HEK293 (cell line): ENCODE measurements at regions not wholly inside any gene's neighbourhood (a gene's known extent, or its start where the extent isn't known, plus 50 kb on each side); places are given as distances from the start of the nearest gene placed in this dataset.

ENCODE experiments used
- HOXD13 ChIP-seq: sonication (generic); formaldehyde crosslinking; IDR thresholded peaks from 2 replicates; pipeline ENCODE4 v1.8.0; 2022; ENCODE audit warnings: missing genetic modification reagents, borderline replicate concordance
- OSR2 ChIP-seq: fragments of 450-650 bp; formaldehyde crosslinking; IDR thresholded peaks from 2 replicates; pipeline ENCODE4 v1.5.1; 2016; ENCODE audit warnings: missing biosample characterization, missing genetic modification characterization
- REST ChIP-seq: fragments of 450-650 bp; formaldehyde crosslinking; IDR thresholded peaks from 2 replicates; pipeline ENCODE4 v1.5.1; 2016; ENCODE audit warnings: missing biosample characterization, missing genetic modification characterization
- TCF7L2 ChIP-seq: IDR thresholded peaks from 2 replicates; pipeline ENCODE4 v1.6.1; 2011; ENCODE audit warnings: low read depth, mild to moderate bottlenecking, inconsistent platforms, low read length, moderate library complexity, borderline replicate concordance
- YY1 ChIP-seq: fragments of 450-650 bp; formaldehyde crosslinking; IDR thresholded peaks from 2 replicates; pipeline ENCODE4 v1.5.1; 2018; ENCODE audit warnings: missing biosample characterization, missing genetic modification characterization
- ZBTB7A ChIP-seq: fragments of 450-650 bp; formaldehyde crosslinking; IDR thresholded peaks from 2 replicates; pipeline ENCODE4 v1.5.1; 2016; ENCODE audit warnings: low read depth, missing biosample characterization, missing genetic modification characterization
- ZNF2 ChIP-seq: fragments of 450-650 bp; formaldehyde crosslinking; IDR thresholded peaks from 2 replicates; pipeline ENCODE4 v1.5.1; 2016; ENCODE audit warnings: missing biosample characterization, missing genetic modification characterization
- ZNF354C ChIP-seq: fragments of 450-650 bp; formaldehyde crosslinking; IDR thresholded peaks from 2 replicates; pipeline ENCODE4 v1.5.1; 2016; ENCODE audit warnings: missing biosample characterization, missing genetic modification characterization, low read depth, borderline replicate concordance
- ZNF398 ChIP-seq: fragments of 450-650 bp; formaldehyde crosslinking; IDR thresholded peaks from 2 replicates; pipeline ENCODE4 v1.5.1; 2017; ENCODE audit warnings: missing biosample characterization, missing genetic modification characterization
- ZNF560 ChIP-seq: fragments of 450-650 bp; formaldehyde crosslinking; IDR thresholded peaks from 2 replicates; pipeline ENCODE4 v1.5.1; 2017; ENCODE audit warnings: missing biosample characterization, missing genetic modification characterization, borderline replicate concordance
- TF ChIP-seq, protein P1 (sequence below): fragments of 450-650 bp; formaldehyde crosslinking; IDR thresholded peaks from 2 replicates; pipeline ENCODE4 v1.5.1; 2016; ENCODE audit warnings: missing biosample characterization, missing genetic modification characterization
- TF ChIP-seq, protein P2 (sequence below): fragments of 450-650 bp; formaldehyde crosslinking; IDR thresholded peaks from 2 replicates; pipeline ENCODE4 v1.5.1; 2016; ENCODE audit warnings: missing biosample characterization, missing genetic modification characterization
- TF ChIP-seq, protein P3 (sequence below): fragments of 450-650 bp; formaldehyde crosslinking; conservative IDR thresholded peaks from 2 replicates; pipeline ENCODE4 v1.5.1; 2016; ENCODE audit warnings: low read depth, missing biosample characterization, missing genetic modification characterization

DNA sequence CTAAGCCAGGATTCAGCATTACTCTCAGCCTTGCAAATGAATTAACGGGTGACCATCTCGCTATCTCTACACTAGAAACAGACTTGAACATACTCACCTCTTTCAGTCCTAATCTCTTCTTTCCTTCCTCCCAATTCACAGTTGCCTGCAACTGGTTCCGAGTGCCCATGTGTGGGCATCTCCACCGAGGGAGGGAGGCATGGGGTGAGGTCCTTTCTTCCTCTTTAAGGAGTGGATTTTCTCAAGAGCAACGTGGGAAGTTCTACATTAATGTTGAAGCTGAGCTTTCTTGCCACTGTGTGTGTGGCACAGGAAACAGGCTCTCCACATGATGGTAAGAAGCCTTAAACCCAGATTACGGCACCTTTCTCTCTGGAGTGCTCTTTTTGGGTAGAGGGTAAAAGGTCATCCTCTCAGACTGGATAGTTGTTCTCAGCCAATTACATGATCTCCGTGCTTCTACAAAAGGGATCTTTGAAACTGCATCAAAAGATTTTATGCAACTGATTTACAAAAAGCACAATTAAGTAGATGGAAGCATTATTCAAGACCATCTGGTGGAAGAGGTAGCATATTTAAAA, 286.8 kb upstream of the NR2F2 start:
- TF ChIP-seq, protein P1, sequence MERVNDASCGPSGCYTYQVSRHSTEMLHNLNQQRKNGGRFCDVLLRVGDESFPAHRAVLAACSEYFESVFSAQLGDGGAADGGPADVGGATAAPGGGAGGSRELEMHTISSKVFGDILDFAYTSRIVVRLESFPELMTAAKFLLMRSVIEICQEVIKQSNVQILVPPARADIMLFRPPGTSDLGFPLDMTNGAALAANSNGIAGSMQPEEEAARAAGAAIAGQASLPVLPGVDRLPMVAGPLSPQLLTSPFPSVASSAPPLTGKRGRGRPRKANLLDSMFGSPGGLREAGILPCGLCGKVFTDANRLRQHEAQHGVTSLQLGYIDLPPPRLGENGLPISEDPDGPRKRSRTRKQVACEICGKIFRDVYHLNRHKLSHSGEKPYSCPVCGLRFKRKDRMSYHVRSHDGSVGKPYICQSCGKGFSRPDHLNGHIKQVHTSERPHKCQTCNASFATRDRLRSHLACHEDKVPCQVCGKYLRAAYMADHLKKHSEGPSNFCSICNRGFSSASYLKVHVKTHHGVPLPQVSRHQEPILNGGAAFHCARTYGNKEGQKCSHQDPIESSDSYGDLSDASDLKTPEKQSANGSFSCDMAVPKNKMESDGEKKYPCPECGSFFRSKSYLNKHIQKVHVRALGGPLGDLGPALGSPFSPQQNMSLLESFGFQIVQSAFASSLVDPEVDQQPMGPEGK, result no peak
- no peak for TF ChIP-seq ZNF560
- TF ChIP-seq, protein P2, sequence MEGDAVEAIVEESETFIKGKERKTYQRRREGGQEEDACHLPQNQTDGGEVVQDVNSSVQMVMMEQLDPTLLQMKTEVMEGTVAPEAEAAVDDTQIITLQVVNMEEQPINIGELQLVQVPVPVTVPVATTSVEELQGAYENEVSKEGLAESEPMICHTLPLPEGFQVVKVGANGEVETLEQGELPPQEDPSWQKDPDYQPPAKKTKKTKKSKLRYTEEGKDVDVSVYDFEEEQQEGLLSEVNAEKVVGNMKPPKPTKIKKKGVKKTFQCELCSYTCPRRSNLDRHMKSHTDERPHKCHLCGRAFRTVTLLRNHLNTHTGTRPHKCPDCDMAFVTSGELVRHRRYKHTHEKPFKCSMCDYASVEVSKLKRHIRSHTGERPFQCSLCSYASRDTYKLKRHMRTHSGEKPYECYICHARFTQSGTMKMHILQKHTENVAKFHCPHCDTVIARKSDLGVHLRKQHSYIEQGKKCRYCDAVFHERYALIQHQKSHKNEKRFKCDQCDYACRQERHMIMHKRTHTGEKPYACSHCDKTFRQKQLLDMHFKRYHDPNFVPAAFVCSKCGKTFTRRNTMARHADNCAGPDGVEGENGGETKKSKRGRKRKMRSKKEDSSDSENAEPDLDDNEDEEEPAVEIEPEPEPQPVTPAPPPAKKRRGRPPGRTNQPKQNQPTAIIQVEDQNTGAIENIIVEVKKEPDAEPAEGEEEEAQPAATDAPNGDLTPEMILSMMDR (tag by site-specific recombination), result no peak
- TF ChIP-seq YY1 (tag by site-specific recombination), result no peak
- TF ChIP-seq HOXD13 (CRISPR knock-in tag), result no peak
- TF ChIP-seq ZBTB7A, result no peak
- no peak for TF ChIP-seq REST (tag by site-specific recombination)
- no peak for TF ChIP-seq ZNF2 (tag by site-specific recombination)
- TF ChIP-seq, protein P3, sequence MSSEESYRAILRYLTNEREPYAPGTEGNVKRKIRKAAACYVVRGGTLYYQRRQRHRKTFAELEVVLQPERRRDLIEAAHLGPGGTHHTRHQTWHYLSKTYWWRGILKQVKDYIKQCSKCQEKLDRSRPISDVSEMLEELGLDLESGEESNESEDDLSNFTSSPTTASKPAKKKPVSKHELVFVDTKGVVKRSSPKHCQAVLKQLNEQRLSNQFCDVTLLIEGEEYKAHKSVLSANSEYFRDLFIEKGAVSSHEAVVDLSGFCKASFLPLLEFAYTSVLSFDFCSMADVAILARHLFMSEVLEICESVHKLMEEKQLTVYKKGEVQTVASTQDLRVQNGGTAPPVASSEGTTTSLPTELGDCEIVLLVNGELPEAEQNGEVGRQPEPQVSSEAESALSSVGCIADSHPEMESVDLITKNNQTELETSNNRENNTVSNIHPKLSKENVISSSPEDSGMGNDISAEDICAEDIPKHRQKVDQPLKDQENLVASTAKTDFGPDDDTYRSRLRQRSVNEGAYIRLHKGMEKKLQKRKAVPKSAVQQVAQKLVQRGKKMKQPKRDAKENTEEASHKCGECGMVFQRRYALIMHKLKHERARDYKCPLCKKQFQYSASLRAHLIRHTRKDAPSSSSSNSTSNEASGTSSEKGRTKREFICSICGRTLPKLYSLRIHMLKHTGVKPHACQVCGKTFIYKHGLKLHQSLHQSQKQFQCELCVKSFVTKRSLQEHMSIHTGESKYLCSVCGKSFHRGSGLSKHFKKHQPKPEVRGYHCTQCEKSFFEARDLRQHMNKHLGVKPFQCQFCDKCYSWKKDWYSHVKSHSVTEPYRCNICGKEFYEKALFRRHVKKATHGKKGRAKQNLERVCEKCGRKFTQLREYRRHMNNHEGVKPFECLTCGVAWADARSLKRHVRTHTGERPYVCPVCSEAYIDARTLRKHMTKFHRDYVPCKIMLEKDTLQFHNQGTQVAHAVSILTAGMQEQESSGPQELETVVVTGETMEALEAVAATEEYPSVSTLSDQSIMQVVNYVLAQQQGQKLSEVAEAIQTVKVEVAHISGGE (tag by site-specific recombination), result no peak
- no peak for TF ChIP-seq ZNF398
- no peak for TF ChIP-seq OSR2
- TF ChIP-seq ZNF354C (tag by site-specific recombination), result no peak
- TF ChIP-seq TCF7L2, result no peak
